A549 (cell line): ENCODE measurements at regions not wholly inside any gene's neighbourhood (a gene's known extent, or its start where the extent isn't known, plus 50 kb on each side); places are given as distances from the start of the nearest gene placed in this dataset.

Experiments used
- CTCF ChIP-seq: fragments of >200 bp; sonication (Bioruptor Twin); formaldehyde crosslinking; IDR thresholded peaks from 3 replicates; pipeline ENCODE4 v1.5.1; 2016
- TP53 ChIP-seq: fragments of 250-450 bp; sonication (Bioruptor Pico); IDR thresholded peaks from 2 replicates; pipeline ENCODE4 v1.5.0; 2021; ENCODE audit warnings: mild to moderate bottlenecking, moderate library complexity

DNA sequence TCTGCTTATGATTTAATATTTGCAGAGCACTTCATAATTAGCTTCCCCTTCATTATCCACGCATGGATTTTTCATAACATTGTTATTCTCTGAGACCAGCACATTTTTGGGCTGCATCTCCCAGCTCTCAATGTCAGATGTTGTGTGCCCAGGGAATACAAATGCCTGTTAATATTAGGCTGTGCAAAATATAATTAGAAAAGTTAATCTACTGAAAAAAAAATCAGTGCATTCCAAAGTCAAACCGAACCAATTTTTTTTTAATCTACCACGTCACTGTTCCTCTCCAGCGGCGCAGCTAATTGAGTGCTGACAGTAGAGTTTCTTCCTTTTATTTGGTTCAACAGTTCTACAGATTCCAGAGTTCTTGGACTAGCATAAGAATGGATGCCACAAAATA is 191.0 kb upstream of the RGS6 start:
- no peak for TF ChIP-seq CTCF
- no peak for TF ChIP-seq TP53 (CRISPR knock-in tag)
